ENCODE measurements at regions not wholly inside any gene's neighbourhood (a gene's known extent, or its start where the extent isn't known, plus 50 kb on each side); places are given as distances from the start of the nearest gene placed in this dataset.
A peak's percentile ranks its signal among the peaks of the same experiment; 100 is the strongest.

- DNase-seq = no peak
Measured at GRCh38 chr2:10964052-10964790, 52.5 kb downstream of the KCNF1 start.

- no peak for DNase-seq
Measured at GRCh38 chr2:10965241-10965843, 53.6 kb downstream of the KCNF1 start.

- no peak for DNase-seq
Measured at GRCh38 chr2:10966056-10966455, 54.3 kb downstream of the KCNF1 start.

GRCh38 chr2:10966741-10967140 lies 55.0 kb downstream of the KCNF1 start:
- no peak for DNase-seq

- no peak for DNase-seq
Measured at GRCh38 chr2:10968176-10968575, 56.4 kb downstream of the KCNF1 start.

GRCh38 chr2:10970666-10971065 lies 58.9 kb downstream of the KCNF1 start:
- DNase-seq = no peak

GRCh38 chr2:10971161-10971887 lies 59.6 kb downstream of the KCNF1 start:
- peak; percentile 67 for DNase-seq

GRCh38 chr2:10971888-10972260 lies 60.1 kb downstream of the KCNF1 start:
- DNase-seq = peak; percentile 60

GRCh38 chr2:10972683-10973433 lies 61.1 kb downstream of the KCNF1 start:
- no peak for DNase-seq

- no peak for DNase-seq
Measured at GRCh38 chr2:10973766-10974165, 62.0 kb downstream of the KCNF1 start.

- DNase-seq = no peak
Measured at GRCh38 chr2:10977003-10977402, 65.3 kb downstream of the KCNF1 start.

- DNase-seq = no peak
Measured at GRCh38 chr2:10977621-10978020, 65.9 kb downstream of the KCNF1 start.

GRCh38 chr2:10978090-10978670 lies 66.4 kb downstream of the KCNF1 start:
- DNase-seq = no peak

- DNase-seq = no peak
Measured at GRCh38 chr2:10980071-10980470, 68.3 kb downstream of the KCNF1 start.

GRCh38 chr2:10980886-10981425 lies 69.2 kb downstream of the KCNF1 start:
- DNase-seq = no peak

GRCh38 chr2:10981451-10981850 lies 69.7 kb downstream of the KCNF1 start:
- no peak for DNase-seq

GRCh38 chr2:10981941-10982431 lies 70.3 kb downstream of the KCNF1 start:
- DNase-seq = no peak

GRCh38 chr2:10982931-10983701 lies 71.4 kb downstream of the KCNF1 start:
- DNase-seq = no peak

- no peak for DNase-seq
Measured at GRCh38 chr2:10983711-10984110, 72.0 kb downstream of the KCNF1 start.

GRCh38 chr2:10984418-10985135 lies 72.8 kb downstream of the KCNF1 start:
- DNase-seq = no peak

GRCh38 chr2:10985260-10985659 lies 73.5 kb downstream of the KCNF1 start:
- no peak for DNase-seq

All from COR-L47 (cell line).